IMR-90 (cell line): ENCODE measurements at regions not wholly inside any gene's neighbourhood (a gene's known extent, or its start where the extent isn't known, plus 50 kb on each side); places are given as distances from the start of the nearest gene placed in this dataset.

Experiments
- ATAC-seq: fragments of 200-7000 bp; cut with Tn5 transposase; 2 replicates; pipeline ENCODE4 v1.9.1; 2020; ENCODE audit warnings: low read depth, mild to moderate bottlenecking, moderate library complexity
- BruUV-seq: library from RNA; stranded (reverse); fragments of 400-500 nt; replicated peaks from 2 replicates; lab custom pipeline; 2021; lab: Mats Ljungman, UMichigan
- CTCF ChIA-PET: fragments of 300-600 bp; formaldehyde crosslinking; extraction: SDS; loops from one replicate; lab custom pipeline; 2021; ENCODE audit warnings: antibody characterized with exemption; lab: Yijun Ruan, JAX
- POLR2A ChIA-PET: fragments of 300-600 bp; sonication (Branson Sonifier 250); formaldehyde crosslinking; loops from one replicate; lab custom pipeline; 2022; ENCODE audit warnings: antibody characterized with exemption; ENCODE audit not compliant: unreplicated experiment; lab: Charles Lee
- DNase-seq: peaks from one replicate; pipeline ENCODE4 v3.0.0; 2013
- H2AFZ ChIP-seq: replicated peaks from 2 replicates; pipeline ENCODE3; 2013; ENCODE audit warnings: low read length, mild to moderate bottlenecking; ENCODE audit not compliant: poor library complexity
- H2AK5ac ChIP-seq: 2 replicates; pipeline ENCODE4 v1.6.1; 2013; ENCODE audit warnings: low read depth, low read length, inconsistent platforms
- H2AK9ac ChIP-seq: replicated peaks from 2 replicates; pipeline ENCODE3; 2013; ENCODE audit warnings: mild to moderate bottlenecking, low read depth, low read length, moderate library complexity; ENCODE audit not compliant: poor library complexity
- H2BK120ac ChIP-seq: 2 replicates; pipeline ENCODE4 v1.6.1; 2013; ENCODE audit warnings: low read depth, low read length, inconsistent platforms
- H2BK15ac ChIP-seq: 3 replicates; pipeline ENCODE4 v1.6.1; 2013; ENCODE audit warnings: low read depth, low read length, inconsistent platforms
- H2BK20ac ChIP-seq: 2 replicates; pipeline ENCODE4 v1.6.1; 2013; ENCODE audit warnings: low read depth, mild to moderate bottlenecking, inconsistent platforms, low read length, moderate library complexity
- H2BK5ac ChIP-seq: 2 replicates; pipeline ENCODE4 v1.6.1; 2013; ENCODE audit warnings: mild to moderate bottlenecking, low read depth, low read length, inconsistent platforms; ENCODE audit not compliant: poor library complexity, severe bottlenecking
- H3K14ac ChIP-seq: replicated peaks from 2 replicates; pipeline ENCODE4 v1.6.1; 2013; ENCODE audit warnings: low read depth, low read length, inconsistent platforms
- H3K18ac ChIP-seq: 2 replicates; pipeline ENCODE4 v1.6.1; 2013; ENCODE audit warnings: low read depth, low read length, control low read depth
- H3K23ac ChIP-seq: 2 replicates; pipeline ENCODE4 v1.6.1; 2013; ENCODE audit warnings: low read depth, low read length, inconsistent platforms
- H3K27ac ChIP-seq: 2 replicates; pipeline ENCODE4 v1.5.1; 2013; ENCODE audit warnings: mild to moderate bottlenecking, control low read depth, low read length; ENCODE audit not compliant: insufficient read depth
- H3K27me3 ChIP-seq: 2 replicates; pipeline ENCODE4 v1.6.1; 2013; ENCODE audit warnings: low read length; ENCODE audit not compliant: control insufficient read depth, insufficient read depth
- H3K36me3 ChIP-seq: 2 replicates; pipeline ENCODE4 v1.6.1; 2013; ENCODE audit warnings: low read length, mixed read lengths; ENCODE audit not compliant: control insufficient read depth, insufficient read depth
- H3K4ac ChIP-seq: 2 replicates; pipeline ENCODE4 v1.6.1; 2013; ENCODE audit warnings: low read depth, low read length, inconsistent platforms
- H3K4me1 ChIP-seq: 2 replicates; pipeline ENCODE4 v1.6.1; 2013; ENCODE audit warnings: low read length, mixed read lengths; ENCODE audit not compliant: control insufficient read depth, insufficient read depth
- H3K4me2 ChIP-seq: 2 replicates; pipeline ENCODE4 v1.6.1; 2013; ENCODE audit warnings: low read depth, mild to moderate bottlenecking, control low read depth, low read length, moderate library complexity
- H3K4me3 ChIP-seq: 2 replicates; pipeline ENCODE4 v1.5.1; 2013; ENCODE audit warnings: low read depth, mild to moderate bottlenecking, control low read depth, low read length, moderate library complexity; ENCODE audit not compliant: insufficient read depth
- H3K56ac ChIP-seq: 2 replicates; pipeline ENCODE4 v1.6.1; 2013; ENCODE audit warnings: low read length, inconsistent platforms; ENCODE audit not compliant: insufficient read depth; ENCODE audit errors: extremely low read depth
- H3K79me1 ChIP-seq, 2 experiments: 2 replicates each; pipeline ENCODE4 v1.6.1; 2013; ENCODE audit warnings: low read length in 2 of 2, inconsistent platforms in 1 of 2, low read depth in 1 of 2
- H3K9ac ChIP-seq: 2 replicates; pipeline ENCODE4 v1.6.1; 2013; ENCODE audit warnings: low read depth, low read length, control low read depth
- H3K9me1 ChIP-seq: 2 replicates; pipeline ENCODE4 v1.6.1; 2013; ENCODE audit warnings: low read length, inconsistent platforms; ENCODE audit not compliant: insufficient read depth
- H3K9me3 ChIP-seq: 2 replicates; pipeline ENCODE4 v1.6.1; 2013; ENCODE audit warnings: low read length; ENCODE audit not compliant: control insufficient read depth, insufficient read depth
- H4K20me1 ChIP-seq: 2 replicates; pipeline ENCODE4 v1.6.1; 2013; ENCODE audit warnings: low read length, inconsistent platforms; ENCODE audit not compliant: insufficient read depth
- H4K5ac ChIP-seq: 2 replicates; pipeline ENCODE4 v1.6.1; 2013; ENCODE audit warnings: mild to moderate bottlenecking, low read depth, low read length, control low read depth
- H4K8ac ChIP-seq, 2 experiments: 2 replicates each; pipeline ENCODE4 v1.6.1; 2013; ENCODE audit warnings: low read depth in 2 of 2, low read length in 2 of 2, control low read depth in 1 of 2, inconsistent platforms in 1 of 2
- H4K91ac ChIP-seq: 2 replicates; pipeline ENCODE4 v1.6.1; 2013; ENCODE audit warnings: low read depth, low read length, inconsistent platforms; ENCODE audit not compliant: insufficient read depth
- BHLHE40 ChIP-seq: fragments of 150-350 bp; IDR thresholded peaks from 2 replicates; pipeline ENCODE4 v1.6.1; 2016; ENCODE audit warnings: mild to moderate bottlenecking, low read depth, low read length
- CEBPB ChIP-seq: IDR thresholded peaks from 2 replicates; pipeline ENCODE4 v1.6.1; 2012; ENCODE audit warnings: low read depth, low read length, improper control_type of control experiment
- CHD1 ChIP-seq: IDR thresholded peaks from 2 replicates; pipeline ENCODE4 v1.6.1; 2012; ENCODE audit warnings: low read depth, low read length, improper control_type of control experiment
- FOS ChIP-seq: fragments of 150-350 bp; IDR thresholded peaks from 2 replicates; pipeline ENCODE4 v1.6.1; 2016; ENCODE audit warnings: low read depth, low read length
- MAFK ChIP-seq: IDR thresholded peaks from 2 replicates; pipeline ENCODE4 v1.6.1; 2012; ENCODE audit warnings: low read depth, low read length, improper control_type of control experiment
- MAZ ChIP-seq: IDR thresholded peaks from 2 replicates; pipeline ENCODE4 v1.6.1; 2012; ENCODE audit warnings: low read depth, mild to moderate bottlenecking, low read length, improper control_type of control experiment, moderate library complexity, borderline replicate concordance
- NFE2L2 ChIP-seq: fragments of 150-350 bp; IDR thresholded peaks from 2 replicates; pipeline ENCODE4 v1.6.1; 2016; ENCODE audit warnings: low read depth, mild to moderate bottlenecking, low read length
- POLR2A ChIP-seq: IDR thresholded peaks from 2 replicates; pipeline ENCODE4 v1.6.1; 2012; ENCODE audit warnings: mild to moderate bottlenecking, low read depth, low read length
- RAD21 ChIP-seq: IDR thresholded peaks from 2 replicates; pipeline ENCODE4 v1.6.1; 2012; ENCODE audit warnings: low read length, improper control_type of control experiment
- RCOR1 ChIP-seq: IDR thresholded peaks from 2 replicates; pipeline ENCODE4 v1.6.1; 2012; ENCODE audit warnings: mild to moderate bottlenecking, low read length, improper control_type of control experiment; ENCODE audit not compliant: insufficient replicate concordance
- SMC3 ChIP-seq: fragments of 150-350 bp; IDR thresholded peaks from 2 replicates; pipeline ENCODE4 v1.6.1; 2016; ENCODE audit warnings: low read depth, mild to moderate bottlenecking, antibody characterized with exemption, low read length, moderate library complexity
- WGBS, 2 experiments: methylation state at CpG; one replicate each; pipeline versions ENCODE4 v1.1.5 to v1.1.7; 2013; ENCODE audit warnings: missing lambda C conversion rate in 2 of 2; ENCODE audit not compliant: insufficient read length in 1 of 2; ENCODE audit errors: extremely low coverage in 2 of 2; 5-methylcytosine and 5-hydroxymethylcytosine counted together
- dilution Hi-C: fragments of 300-500 bp; cut with HindIII; formaldehyde crosslinking; loops from one replicate; pipeline ENCODE4 v1.14.3; 2018; ENCODE audit warnings: low sequenced_read_pairs; ENCODE audit not compliant: unreplicated experiment
- in situ Hi-C: fragments of 300-500 bp; cut with MboI; formaldehyde crosslinking; loops from 3 replicates; pipeline ENCODE4 v1.14.3; 2019; ENCODE audit warnings: low sequenced_read_pairs, inconsistent platforms, mixed read lengths
- intact Hi-C: fragments of 100-400 bp; cut with micrococcal nuclease; formaldehyde crosslinking; loops from 2 replicates; pipeline ENCODE4 v1.10.0; 2022
- TF ChIP-seq, protein P1 (sequence below): fragments of 150-350 bp; IDR thresholded peaks from 2 replicates; pipeline ENCODE4 v1.6.1; 2017; ENCODE audit warnings: mild to moderate bottlenecking, antibody characterized with exemption, low read length, low read depth
- TF ChIP-seq, protein P2 (sequence below): conservative IDR thresholded peaks from 2 replicates; pipeline ENCODE4 v1.5.1; 2012; ENCODE audit warnings: mild to moderate bottlenecking, low read depth, low read length, improper control_type of control experiment

DNA sequence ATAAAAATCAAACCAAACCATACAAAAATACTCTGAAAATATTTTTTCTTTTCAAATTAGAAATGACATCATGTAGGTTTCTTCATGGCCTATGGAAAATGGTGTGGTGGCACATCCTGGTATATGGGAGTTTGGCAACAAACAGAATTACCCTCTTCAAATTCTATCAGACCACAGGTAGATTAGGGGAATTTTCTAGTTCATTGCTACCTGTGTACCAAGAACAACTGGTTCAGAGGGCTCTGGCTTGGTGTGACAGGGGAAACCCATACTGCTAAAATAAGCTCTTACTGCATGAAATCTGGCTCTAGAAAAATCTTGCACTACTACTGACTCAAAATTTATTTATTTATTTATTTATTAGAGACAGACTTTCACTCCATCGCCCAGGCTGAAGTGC lies 63.4 kb upstream of the PELI1 start:
- no peak overlapping the region for H3K18ac ChIP-seq
- CTCF ChIA-PET, result no interaction called here
- H3K27ac ChIP-seq, result no peak overlapping the region
- POLR2A ChIA-PET, result no interaction called here
- no peak overlapping the region for H2BK20ac ChIP-seq
- dilution Hi-C loops, result no loop called here
- no peaks in the 10 kb centered on the region for H3K79me1 ChIP-seq
- no peak overlapping the region for H3K9ac ChIP-seq
- H2AK5ac ChIP-seq, result no peak overlapping the region
- H3K9me3 ChIP-seq, result no peaks in the 10 kb centered on the region
- no peak overlapping the region for H3K4me2 ChIP-seq
- H2BK5ac ChIP-seq, result no peak overlapping the region
- DNase-seq (no peak), ATAC-seq (no peak)
- no peak overlapping the region for H2AK9ac ChIP-seq
- no peak overlapping the region for H3K23ac ChIP-seq
- peaks cover 3% of the 10 kb centered on the region; the same call in 1 of the 2 replicates for H3K9me1 ChIP-seq
- no peak overlapping the region for H4K5ac ChIP-seq
- H3K14ac ChIP-seq, result no peak overlapping the region
- in situ Hi-C loops, result no loop called here
- H4K20me1 ChIP-seq, result no peaks in the 10 kb centered on the region
- no peak overlapping the region for H3K56ac ChIP-seq
- intact Hi-C loops, result no loop called here
- no peak overlapping the region for H4K91ac ChIP-seq
- no CpG with 5 or more reads among the region's 1 CpG for WGBS, 2 experiments
- H3K4me1 ChIP-seq, result peaks cover 11% of the 10 kb centered on the region
- H3K27me3 ChIP-seq, result peaks cover 14% of the 10 kb centered on the region
- no peak overlapping the region for H4K8ac ChIP-seq
- TF ChIP-seq, protein P1, sequence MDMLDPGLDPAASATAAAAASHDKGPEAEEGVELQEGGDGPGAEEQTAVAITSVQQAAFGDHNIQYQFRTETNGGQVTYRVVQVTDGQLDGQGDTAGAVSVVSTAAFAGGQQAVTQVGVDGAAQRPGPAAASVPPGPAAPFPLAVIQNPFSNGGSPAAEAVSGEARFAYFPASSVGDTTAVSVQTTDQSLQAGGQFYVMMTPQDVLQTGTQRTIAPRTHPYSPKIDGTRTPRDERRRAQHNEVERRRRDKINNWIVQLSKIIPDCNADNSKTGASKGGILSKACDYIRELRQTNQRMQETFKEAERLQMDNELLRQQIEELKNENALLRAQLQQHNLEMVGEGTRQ, result no peak
- TF ChIP-seq CHD1 (no peak), POLR2A (no peak), NFE2L2 (no peak), RCOR1 (no peak), MAZ (no peak), FOS (no peak), RAD21 (no peak), MAFK (no peak), BHLHE40 (no peak), CEBPB (no peak), SMC3 (no peak)
- TF ChIP-seq, protein P2, sequence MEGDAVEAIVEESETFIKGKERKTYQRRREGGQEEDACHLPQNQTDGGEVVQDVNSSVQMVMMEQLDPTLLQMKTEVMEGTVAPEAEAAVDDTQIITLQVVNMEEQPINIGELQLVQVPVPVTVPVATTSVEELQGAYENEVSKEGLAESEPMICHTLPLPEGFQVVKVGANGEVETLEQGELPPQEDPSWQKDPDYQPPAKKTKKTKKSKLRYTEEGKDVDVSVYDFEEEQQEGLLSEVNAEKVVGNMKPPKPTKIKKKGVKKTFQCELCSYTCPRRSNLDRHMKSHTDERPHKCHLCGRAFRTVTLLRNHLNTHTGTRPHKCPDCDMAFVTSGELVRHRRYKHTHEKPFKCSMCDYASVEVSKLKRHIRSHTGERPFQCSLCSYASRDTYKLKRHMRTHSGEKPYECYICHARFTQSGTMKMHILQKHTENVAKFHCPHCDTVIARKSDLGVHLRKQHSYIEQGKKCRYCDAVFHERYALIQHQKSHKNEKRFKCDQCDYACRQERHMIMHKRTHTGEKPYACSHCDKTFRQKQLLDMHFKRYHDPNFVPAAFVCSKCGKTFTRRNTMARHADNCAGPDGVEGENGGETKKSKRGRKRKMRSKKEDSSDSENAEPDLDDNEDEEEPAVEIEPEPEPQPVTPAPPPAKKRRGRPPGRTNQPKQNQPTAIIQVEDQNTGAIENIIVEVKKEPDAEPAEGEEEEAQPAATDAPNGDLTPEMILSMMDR, result no peak
- no peak overlapping the region for H2AFZ ChIP-seq
- no peak overlapping the region for H3K4ac ChIP-seq
- BruUV-seq, result no TSS peak
- no peak overlapping the region for H2BK15ac ChIP-seq
- no peak overlapping the region for H2BK120ac ChIP-seq
- no peak overlapping the region for H3K4me3 ChIP-seq
- no peaks in the 10 kb centered on the region for H3K36me3 ChIP-seq
